ENCODE measurements at regions not wholly inside any gene's neighbourhood (a gene's known extent, or its start where the extent isn't known, plus 50 kb on each side); places are given as distances from the start of the nearest gene placed in this dataset.

DNA sequence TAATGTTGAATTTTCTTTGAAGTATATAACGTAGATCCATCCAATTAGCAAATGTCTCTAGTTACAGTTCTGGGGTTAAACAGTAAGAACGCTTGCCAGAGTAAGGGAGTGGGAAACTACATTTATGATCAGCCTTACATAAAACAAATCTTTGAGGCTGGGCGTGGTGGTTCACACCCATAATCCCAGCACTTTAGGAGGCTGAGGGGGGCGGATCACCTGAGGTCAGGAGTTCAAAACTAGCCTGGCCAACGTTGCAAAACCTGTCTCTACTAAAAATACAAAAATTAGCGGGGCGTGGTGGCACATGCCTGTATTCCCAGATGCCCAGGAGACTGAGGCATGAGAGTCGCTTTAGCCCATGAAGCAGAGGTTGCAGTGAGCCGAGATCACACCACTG is 50.1 kb upstream of the GATM start:
- DNase-seq (ENCODE audit: low read depth, low spot score), result no peak
- CTCF ChIA-PET, result interaction anchor here (0.7 to 5.8 kb wide), 14 partner anchors 8 to 268 kb away, joined by 3 to 363 read pairs (median 10); no protein-coding TSS in a partner anchor
- TF ChIP-seq CTCF (IDR thresholded peaks at IDR 0.05; ENCODE audit: insufficient read depth, low read length, missing control alignments), result no peak
- POLR2A ChIA-PET, result no interaction called here
- no peak overlapping the region for H3K4me3 ChIP-seq (ENCODE audit: low read depth, low read length)
